GM21528 (cell line): ENCODE measurements at regions not wholly inside any gene's neighbourhood (a gene's known extent, or its start where the extent isn't known, plus 50 kb on each side); places are given as distances from the start of the nearest gene placed in this dataset.
"Not testable (repeated sequence)": the region's sequence is repeated elsewhere in the genome, so short reads cannot be mapped to it uniquely, and the experiment has no call there.

Source experiments
- ATAC-seq: cut with Tn5 transposase; IDR thresholded peaks from one replicate; pipeline ENCODE4 v1.9.1; 2021; ENCODE audit warnings: mild to moderate bottlenecking, moderate library complexity; ENCODE audit not compliant: unreplicated experiment, low FRiP score

DNA sequence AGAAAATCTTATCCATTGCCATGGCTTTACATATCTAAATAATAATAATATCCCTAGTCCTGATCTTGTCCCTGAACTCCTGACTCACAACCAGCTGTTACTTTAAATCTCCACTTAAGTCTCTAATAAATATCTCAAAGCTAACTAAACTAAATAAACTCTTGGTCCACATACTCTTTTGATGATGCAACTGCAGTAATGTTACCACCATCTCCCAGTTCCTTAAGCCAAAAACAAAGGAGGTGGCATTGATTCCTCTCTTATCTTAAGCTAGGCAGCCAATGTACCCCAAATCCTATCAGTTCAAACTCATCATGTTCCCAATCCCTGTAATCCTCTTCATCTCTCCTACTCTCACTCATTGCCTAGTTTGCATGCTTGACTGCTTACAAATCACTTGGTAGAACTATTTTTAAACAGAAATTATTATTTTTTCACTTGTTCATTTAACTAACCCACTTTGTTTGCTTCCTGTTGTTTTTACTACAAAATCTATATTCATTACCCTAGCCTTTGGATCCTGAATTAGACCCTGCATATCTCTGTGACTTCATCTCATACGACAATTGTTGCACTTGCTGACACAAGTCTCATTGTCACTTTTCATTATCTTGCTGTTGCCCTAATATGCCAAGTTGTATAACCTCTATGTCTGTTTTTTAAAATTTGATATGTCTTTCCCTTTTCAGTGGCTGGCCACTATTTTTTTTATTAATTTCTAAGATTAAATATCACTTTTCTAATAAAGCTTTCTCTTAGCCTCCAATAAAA, 462.2 kb downstream of the ZPLD1 start:
- no peak for ATAC-seq

DNA sequence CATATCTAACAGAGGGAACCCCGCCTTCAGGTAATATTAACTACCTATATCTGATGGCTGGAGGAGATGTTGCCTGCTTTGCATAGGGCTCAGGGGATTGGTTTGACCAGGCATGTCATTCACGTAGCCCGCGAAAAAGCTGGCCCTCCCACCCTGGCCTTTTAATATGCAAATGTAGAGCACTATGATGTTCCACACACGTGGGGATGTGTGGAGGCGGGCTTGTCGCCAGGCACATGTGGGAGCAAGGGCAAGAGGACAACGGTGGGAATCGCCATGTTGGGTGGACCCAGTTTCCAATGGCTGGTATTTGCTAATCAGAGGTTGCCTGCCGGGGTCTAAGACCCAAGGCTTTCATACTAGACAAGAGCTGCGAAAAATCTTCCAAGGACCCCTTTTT, 469.8 kb downstream of the ZPLD1 start:
- ATAC-seq = no peak

DNA sequence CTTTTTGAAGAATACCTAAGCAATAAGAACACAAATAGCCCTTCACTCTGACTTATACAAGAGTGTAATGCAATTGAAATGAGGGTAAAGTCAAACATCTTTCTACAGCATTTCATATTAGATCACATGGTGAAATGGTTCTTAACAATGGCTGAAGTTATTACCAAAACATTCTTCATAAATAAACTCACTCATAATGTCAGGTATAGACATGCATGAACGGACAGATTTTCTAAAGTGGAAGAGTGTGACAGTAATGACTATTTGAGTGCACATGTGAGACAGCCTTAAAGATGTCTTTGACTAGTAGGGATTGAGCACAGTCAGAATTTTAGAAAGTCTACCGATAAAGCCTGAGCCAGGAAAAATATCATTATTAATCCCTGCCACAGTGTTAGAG, 471.0 kb downstream of the ZPLD1 start:
- no peak for ATAC-seq

DNA sequence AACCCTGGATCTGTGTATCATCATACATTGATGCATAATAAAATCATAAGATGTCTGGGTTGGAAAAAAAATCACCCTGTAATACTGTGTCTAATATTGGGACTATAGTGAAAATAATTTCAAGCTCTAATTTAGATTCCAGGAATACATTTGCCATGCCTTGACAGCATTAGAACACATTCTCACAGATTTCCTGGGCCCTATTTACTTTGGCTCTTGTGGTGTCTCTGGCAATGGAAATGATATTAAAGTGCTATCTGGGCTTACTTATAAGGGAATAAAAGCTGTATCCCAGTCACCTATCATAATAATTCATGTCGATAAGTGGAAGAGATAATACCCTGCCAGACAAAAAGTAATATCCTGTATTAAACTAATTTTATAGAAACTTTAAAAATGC, 472.0 kb downstream of the ZPLD1 start:
- no peak for ATAC-seq

DNA sequence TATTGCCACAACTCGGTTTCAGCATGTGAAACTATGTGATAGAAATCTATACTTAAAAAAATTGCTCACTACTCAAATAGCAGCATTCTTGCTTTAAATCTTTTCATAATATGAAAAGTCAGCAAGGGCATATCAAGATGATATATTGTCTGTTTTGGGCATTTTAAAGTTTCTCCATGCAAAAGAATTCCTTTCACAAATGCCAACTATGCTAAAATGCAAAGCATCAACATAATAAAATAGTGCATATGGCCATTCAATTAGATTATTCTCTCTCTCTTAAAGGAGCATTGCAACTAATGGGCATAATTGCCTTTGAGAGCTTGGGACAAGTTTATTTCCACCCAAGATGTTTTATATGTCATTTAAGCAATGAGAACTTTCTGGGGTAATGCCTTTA, 475.1 kb downstream of the ZPLD1 start:
- no peak for ATAC-seq

DNA sequence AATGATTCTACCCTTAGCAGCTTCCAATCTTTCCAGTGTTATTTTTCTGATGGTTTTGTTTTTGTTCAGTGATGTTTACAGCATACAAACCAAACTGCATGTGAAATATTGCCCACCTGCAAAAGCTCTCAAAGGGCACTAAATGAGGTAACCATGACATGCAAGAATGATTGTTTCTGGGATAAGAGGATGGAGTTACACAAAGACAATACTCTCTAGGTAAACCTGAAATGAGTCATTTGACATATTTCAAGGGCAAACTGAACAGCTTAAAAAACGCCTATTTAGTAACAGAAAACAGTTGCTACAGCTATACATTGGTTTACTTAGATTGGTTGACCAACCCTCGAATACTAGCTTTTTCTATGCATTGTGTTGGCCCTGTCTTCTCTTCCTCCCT, 481.7 kb downstream of the ZPLD1 start:
- no peak for ATAC-seq

DNA sequence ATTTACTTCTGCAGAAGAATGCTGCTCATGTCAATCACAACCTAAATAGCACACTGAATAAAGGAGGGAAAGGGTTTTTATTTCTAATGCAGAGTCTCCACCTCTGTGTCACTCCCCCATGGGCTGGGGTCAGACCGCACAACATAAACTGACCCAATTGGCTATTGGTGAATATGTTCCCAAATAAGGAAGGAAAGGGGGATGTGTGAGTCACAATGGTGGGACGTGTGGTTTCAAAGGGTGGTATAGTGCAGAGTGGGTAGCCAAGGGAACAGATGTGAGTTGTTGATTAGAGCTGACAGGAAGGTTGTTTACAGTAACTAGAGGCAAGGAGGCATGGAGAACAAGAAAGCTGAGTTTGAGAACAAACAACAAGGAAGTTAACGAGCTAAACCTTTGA, 491.8 kb downstream of the ZPLD1 start:
- no peak for ATAC-seq

DNA sequence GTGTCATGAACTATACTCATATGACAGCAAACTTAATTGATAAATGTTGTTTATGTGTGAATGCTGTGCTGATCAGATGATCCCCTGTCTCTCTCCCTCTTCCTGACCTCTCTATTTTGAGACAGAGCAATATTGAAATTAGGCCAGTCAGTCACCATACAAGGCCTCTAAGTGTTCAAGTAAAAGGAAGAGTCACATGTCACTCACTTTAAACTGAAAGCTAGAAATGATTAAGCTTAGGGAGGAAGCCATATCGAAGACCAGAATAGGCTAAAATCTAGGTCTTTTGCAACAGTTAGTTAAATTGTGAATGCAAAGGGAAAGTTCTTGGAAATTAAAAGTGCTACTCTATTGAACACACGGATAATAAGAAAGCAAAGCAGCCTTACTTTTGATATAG, 498.6 kb downstream of the ZPLD1 start:
- ATAC-seq = no peak

DNA sequence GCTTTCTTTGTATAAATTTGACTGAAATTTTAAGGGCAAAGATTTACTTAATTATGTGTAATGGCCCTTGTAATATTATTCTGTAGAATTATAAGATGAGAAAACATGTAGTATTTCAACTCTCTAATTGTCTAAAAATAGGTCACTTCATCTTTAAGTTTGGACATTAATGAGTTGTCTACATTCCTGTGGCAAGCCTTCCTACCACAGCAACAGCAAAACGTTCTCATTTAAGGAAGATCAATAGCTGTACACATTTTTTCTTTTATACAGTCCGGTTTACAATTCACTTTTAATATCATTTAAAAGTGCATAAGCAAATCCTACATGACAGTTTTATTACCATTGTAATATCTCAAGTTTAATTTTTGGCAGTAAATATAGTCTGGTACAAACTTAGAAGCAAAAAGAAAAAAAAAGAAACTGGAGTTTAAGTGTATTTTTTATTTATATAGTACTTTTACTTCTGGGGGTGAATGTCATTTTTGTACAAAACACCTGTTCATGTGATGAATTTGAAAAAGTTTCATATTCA, 501.8 kb downstream of the ZPLD1 start:
- no peak for ATAC-seq

DNA sequence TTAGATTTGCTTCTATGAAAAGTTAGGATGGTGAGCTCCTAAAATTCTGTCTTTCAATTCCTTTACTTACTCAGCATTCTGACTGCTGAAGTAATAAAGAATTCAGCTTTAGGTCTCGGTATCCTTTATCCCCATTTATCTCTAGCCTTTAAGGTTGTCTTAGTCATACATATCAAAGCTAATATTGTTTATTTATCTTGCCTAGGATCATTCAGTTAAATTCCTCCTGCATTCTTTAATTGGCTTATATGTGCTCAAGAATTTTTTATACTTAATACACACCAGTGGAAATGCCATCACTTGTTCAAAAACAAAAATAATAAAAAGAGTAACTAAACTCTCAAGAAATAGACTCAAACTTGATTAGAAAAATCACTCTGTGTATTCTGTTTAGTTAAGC, 507.0 kb downstream of the ZPLD1 start:
- ATAC-seq = no peak

DNA sequence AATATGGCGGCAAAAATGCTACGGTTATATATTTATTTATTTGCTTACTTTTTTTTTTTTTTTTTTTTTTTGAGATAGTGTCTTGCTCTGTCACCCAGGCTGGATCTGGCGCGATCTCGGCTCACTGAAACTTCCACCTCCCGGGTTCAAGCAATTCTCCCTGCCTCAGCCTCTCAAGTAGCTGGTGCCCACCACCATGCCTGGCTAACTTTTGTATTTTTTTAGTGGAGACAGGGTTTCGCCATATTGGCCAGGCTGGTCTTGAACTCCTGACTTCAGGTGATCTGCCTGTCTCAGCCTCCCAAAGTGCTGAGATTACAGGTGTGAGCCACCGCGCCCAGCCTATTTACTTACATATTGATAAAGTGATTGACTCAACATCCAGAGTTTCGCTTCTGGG, 511.6 kb downstream of the ZPLD1 start:
- ATAC-seq = not testable (repeated sequence)

DNA sequence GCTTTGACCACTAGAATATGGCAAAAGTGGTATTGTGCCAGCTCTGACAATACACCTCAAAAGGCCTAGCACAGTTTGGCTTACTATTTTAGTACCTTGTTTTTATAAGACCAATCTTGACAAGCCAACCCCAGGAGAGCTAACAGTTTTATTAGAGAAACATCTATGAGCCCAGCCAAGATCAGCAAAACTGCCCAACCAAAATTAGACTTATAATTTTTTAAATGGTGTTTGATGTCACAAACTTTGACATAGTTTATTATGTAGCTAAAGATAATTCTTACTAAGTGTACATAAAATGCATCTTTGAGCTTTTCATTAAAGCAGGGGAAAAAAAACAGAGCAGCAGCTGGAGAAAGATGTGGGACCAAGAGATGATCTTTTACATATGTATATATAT, 537.5 kb downstream of the ZPLD1 start:
- no peak for ATAC-seq

DNA sequence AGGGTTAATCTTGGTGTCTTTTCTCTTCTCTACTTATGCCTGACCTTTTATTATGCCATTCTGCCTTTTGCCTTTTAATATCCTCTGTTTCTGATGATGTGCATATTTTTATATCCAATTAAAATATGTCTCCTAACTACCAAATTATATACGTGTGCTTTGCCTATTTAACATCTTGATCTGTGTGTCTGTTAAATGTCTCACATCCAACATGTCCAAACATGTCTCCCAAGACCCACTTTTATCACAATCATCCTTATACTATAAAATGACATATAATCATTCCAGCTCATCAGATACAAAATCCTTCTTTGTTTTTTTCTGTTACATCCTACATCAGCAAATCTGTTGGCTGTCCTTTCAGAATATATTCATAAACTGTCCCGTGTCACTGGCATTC, 539.5 kb downstream of the ZPLD1 start:
- ATAC-seq = no peak

DNA sequence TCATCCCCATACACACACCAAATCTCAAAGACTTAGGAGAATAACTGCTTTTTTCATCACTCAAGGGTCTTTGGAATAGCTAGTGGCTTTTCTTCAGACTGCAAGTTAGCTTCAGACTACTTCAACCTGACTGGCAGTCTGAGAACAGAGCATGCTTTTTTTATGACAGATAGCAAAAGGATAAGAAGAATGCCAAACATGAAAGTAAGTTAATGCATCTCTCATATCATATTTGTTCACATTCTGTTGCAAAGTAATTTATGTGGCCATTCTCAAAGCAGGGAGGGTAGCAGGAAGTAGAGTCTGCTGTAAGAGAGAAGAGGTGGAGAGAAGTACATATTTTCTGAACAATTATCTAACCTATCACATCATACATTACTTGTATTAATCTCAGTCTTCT, 544.4 kb downstream of the ZPLD1 start:
- ATAC-seq = no peak

DNA sequence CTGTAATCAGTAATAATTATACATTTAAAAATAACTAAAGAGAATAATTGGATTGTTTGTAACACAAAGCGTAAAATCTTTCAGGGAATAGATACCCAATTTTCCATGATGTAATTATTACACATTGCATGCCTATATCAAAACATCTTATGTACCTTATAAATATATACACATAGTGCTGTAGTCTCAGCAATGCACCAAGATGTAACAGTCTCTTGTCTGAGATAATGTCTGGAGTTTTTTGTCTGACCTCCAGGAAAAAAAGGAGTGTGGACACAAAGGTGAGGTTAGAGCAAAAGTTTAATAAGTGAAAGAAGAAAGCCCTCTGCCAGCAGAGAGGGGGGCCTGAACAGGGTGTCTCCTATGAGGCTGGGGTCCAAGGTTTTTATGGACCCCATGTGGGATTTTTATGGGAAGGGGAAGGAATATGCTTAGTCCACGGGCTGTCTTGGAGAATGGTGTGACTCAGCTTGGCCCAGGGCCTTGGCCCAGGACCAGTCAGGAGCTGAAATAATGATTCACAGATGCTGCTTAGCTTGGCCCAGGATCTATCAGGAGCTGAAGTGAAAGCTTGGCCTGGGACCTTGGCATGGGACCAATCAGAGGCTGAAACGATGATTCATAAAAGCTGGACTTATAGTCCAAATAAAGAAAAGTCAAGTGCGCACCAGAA, 545.0 kb downstream of the ZPLD1 start:
- ATAC-seq = no peak

DNA sequence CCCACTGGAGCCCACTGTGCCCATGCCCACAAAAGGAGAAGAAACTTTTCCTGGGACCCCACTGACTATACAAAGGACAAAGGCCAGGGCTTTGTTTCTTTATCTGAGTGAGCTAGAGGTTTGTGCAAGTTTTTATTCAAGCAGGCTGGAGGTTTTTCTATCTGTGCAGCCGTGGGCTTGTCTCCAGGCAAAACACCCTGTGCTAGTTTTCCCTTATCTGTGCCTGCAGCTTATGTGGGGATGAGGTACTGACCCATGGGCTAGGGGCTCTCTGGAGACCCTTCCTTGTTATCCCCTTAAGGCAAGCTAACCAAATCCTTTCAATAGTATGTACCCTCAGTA, 545.5 kb downstream of the ZPLD1 start:
- no peak for ATAC-seq

DNA sequence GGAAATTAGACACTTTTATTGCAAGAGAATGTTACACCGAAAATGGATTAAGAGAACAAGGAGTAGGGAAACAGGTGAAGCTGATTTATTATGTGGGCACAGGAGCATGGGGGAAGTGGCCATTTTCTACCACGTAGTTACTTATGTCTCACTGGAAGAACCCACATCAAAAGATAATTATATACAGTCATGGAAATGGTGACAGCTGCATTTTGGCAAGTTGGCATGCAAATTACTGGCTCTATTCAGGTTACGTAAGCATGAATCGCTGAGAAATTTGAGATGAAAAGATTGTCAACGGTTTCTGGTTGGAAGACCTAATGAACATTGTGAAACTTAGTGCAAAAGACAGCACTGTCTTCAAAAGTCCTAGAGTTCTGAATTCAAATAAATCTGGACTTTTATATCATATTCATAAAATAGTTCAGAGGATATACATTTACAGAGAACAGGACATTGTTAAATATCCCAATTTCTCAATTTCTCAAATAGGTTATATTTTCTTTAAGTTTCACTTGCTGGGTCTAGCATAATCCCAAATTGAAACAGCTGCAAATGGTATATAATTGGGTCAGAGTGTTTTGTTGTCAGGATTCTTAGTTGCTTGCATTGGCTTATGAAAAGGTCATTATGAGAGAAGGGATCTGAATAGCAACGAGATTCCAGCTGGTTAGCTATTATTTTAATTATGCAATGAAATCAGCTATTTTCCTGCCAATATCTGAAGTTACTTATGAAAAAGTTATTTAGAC, 567.8 kb downstream of the ZPLD1 start:
- no peak for ATAC-seq

DNA sequence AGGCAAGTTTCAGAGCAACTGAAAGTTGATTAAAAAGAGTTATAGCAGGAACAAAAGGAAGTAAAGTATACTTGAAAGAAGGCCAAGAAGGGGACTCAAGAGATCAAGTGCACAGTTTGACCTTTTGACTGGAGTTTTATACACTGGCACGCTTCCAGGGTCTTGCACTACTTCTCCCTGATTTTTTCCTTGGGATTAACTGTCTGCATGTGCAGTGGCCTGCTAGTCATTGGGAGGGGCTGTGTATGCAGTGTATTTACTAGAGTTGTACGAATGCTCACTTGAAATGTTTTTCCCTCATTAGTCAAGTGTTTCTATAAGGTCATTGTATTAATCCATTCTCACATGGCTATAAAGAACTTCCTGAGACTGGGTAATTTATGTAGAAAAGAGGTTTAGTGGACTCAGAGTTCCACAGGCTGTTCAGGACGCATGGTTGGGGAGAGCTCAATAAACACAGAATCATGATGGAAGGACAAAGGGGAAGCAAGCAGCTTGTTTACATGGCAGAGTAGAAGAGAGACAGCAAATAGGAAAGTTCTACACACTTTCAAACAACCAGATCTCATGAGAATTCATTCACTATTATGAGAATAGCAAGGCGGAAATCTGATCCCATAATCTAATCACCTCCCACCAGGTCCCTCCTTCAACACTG, 571.8 kb downstream of the ZPLD1 start:
- no peak for ATAC-seq

DNA sequence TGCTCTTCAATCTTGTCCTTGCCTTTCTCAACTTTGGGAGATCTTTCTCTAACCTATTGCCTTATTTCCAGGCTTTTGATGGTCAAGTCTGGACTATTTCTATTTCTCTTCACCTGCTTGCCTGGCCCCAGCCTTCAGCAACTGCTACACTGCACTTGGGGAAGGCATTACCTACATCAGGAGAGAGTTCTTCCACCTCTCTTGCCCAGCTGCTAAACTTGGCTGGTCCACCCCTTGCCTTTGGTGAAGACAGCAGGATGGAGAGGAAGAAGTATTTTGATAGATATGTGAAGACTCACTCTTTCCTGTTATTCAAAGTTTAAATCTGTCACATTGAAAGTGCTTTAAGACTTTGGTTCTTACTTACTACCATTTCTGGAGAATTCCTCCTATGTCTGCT, 574.8 kb downstream of the ZPLD1 start:
- ATAC-seq = no peak

DNA sequence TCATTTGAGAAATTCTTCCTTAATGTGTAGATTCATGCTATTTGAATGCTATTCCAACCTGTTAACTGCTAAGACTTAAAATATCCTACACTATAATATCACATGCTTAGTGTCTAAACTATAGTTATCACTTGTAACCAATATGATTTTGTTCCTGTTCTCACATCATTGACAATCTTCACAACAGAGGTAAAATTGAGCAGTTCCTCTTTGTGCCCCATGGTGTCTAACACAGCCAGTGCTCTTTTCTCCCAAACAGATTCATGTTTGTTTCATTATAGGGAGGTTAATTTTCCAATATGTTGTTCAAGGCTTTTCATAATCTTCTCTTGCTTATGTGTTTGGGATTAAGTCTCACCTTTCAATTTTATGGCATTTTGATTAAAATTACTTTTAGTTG, 591.1 kb downstream of the ZPLD1 start:
- ATAC-seq = no peak

DNA sequence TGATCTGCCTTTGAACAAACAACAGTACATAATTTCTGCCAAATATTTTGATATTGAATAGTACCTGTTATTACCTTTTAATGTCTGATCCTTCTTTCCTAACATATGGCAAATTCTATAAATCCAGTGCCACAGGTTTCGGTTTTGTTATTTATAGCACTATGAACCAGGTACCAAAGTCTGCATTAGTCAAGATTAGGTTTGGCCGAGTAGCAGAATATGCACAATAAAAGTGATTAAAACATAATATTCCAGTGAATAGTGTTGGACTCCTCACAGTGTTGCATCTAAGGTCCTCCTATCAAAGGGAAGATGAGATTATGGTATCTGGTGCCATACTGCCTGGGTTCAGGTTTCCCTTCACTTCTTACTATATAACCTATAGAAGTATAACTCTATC, 599.0 kb downstream of the ZPLD1 start:
- ATAC-seq = no peak
